ENCODE measurements at regions not wholly inside any gene's neighbourhood (a gene's known extent, or its start where the extent isn't known, plus 50 kb on each side); places are given as distances from the start of the nearest gene placed in this dataset.

DNA sequence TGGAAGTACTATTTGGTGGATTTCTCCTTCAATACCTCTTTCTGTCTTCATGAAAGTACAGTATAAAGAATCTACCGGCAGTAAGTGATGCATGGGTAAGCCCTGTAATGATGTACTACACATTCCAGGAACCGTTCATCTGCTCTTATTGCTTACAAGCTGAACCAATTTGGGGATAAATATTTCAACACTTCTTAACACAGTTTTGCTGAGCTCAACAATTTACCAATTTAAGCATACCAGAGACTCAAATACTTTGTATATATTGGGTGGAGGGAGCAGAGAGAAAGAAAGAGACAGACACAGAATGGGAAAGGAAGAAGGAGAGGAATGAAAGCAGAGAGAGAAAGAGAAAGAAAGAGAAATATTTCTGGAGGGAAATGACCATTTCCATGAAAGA, 821.1 kb upstream of the FLRT2 start:
- TF ChIP-seq, protein P1, sequence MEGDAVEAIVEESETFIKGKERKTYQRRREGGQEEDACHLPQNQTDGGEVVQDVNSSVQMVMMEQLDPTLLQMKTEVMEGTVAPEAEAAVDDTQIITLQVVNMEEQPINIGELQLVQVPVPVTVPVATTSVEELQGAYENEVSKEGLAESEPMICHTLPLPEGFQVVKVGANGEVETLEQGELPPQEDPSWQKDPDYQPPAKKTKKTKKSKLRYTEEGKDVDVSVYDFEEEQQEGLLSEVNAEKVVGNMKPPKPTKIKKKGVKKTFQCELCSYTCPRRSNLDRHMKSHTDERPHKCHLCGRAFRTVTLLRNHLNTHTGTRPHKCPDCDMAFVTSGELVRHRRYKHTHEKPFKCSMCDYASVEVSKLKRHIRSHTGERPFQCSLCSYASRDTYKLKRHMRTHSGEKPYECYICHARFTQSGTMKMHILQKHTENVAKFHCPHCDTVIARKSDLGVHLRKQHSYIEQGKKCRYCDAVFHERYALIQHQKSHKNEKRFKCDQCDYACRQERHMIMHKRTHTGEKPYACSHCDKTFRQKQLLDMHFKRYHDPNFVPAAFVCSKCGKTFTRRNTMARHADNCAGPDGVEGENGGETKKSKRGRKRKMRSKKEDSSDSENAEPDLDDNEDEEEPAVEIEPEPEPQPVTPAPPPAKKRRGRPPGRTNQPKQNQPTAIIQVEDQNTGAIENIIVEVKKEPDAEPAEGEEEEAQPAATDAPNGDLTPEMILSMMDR (IDR thresholded peaks at IDR 0.05) = no peak
- TF ChIP-seq POLR2A (IDR thresholded peaks at IDR 0.05) (no peak), EP300 (IDR thresholded peaks at IDR 0.05) (no peak)

Data from upper lobe of left lung (tissue), 4 donors.